ENCODE measurements at regions not wholly inside any gene's neighbourhood (a gene's known extent, or its start where the extent isn't known, plus 50 kb on each side); places are given as distances from the start of the nearest gene placed in this dataset.

DNA sequence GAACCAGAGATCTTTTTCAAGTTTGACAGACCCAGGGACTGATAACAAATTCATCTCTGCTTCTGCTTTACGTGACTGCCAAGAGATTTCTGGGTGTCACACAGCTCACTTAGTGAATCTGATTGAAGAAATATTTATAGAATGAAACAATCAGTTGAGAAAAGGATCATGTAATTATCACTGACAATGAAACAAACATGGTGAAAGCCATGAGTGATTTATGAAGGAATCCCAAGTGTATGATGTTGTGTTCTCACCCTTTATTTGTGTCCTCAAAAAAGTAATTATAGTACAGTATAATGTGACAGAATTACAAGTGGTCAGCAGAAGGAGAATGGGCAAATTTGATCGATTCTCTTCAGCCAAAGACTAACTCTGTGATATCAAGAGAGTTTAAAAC, 177.3 kb downstream of the BMP4 start:
- POLR2A ChIA-PET (ENCODE audit: partially characterized antibody), result no interaction called here
- Histone ChIP-seq H3K4me2 (ENCODE audit: insufficient read depth in 1 of 2, low read depth in 2 of 2, low read length in 2 of 2) (no peak overlapping the region), H2BK20ac (ENCODE audit: low read length) (no peak overlapping the region), H2BK5ac (ENCODE audit: low read depth, low read length) (no peak overlapping the region), H2AK5ac (ENCODE audit: low read depth, low read length) (no peak overlapping the region), H4K5ac (ENCODE audit: insufficient read length, low read depth, low read length) (no peak overlapping the region), H3K36me3 (ENCODE audit: control insufficient read depth in 2 of 4, insufficient read depth in 4 of 4, low read length in 3 of 4) (no peaks in the 10 kb centered on the region), H3K9me3 (ENCODE audit: insufficient read depth in 2 of 2, low read depth in 1 of 2, low read length in 1 of 2) (no peaks in the 10 kb centered on the region), H3K9ac (replicated peaks in 1 of 4; ENCODE audit: extremely low read depth in 1 of 4, low read depth in 3 of 4, low read length in 3 of 4) (no peak overlapping the region), H4K8ac (ENCODE audit: extremely low read depth, insufficient read depth, low read length) (no peak overlapping the region), H3K56ac (replicated peaks; ENCODE audit: insufficient read length, low read depth, low read length) (no peak overlapping the region), H2BK15ac (ENCODE audit: low read length) (no peak overlapping the region), H3K27me3 (replicated peaks in 1 of 4; ENCODE audit: control insufficient read depth in 3 of 4, extremely low read depth in 1 of 4, insufficient read depth in 3 of 4, low read length in 3 of 4) (no peaks in the 10 kb centered on the region), H3K14ac (ENCODE audit: insufficient read length) (no peak overlapping the region), H4K91ac (replicated peaks; ENCODE audit: insufficient read length, low read length) (no peak overlapping the region), H3K79me2 (ENCODE audit: control insufficient read depth in 1 of 2, insufficient read depth in 2 of 2, low read length in 2 of 2) (no peaks in the 10 kb centered on the region), H3K79me1 (ENCODE audit: low read depth, low read length) (no peaks in the 10 kb centered on the region), H3K18ac (ENCODE audit: extremely low read depth, low read length) (no peak overlapping the region), H3K23me2 (ENCODE audit: low read depth, low read length) (no peaks in the 10 kb centered on the region), H4K20me1 (replicated peaks in 1 of 2; ENCODE audit: control insufficient read depth in 1 of 2, insufficient read depth in 2 of 2, low read length in 2 of 2) (no peaks in the 10 kb centered on the region), H2BK120ac (replicated peaks; ENCODE audit: low read depth, low read length) (no peak overlapping the region), H2BK12ac (ENCODE audit: low read depth, low read length) (no peak overlapping the region), H3K4me1 (replicated peaks in 1 of 4; ENCODE audit: control insufficient read depth in 3 of 4, insufficient read depth in 4 of 4, low read length in 3 of 4) (no peaks in the 10 kb centered on the region), H3K4me3 (ENCODE audit: extremely low read depth in 1 of 4, insufficient read depth in 2 of 4, low read depth in 3 of 4, low read length in 4 of 4) (no peak overlapping the region), H3K27ac (ENCODE audit: low read depth, low read length) (no peak overlapping the region), H2AFZ (ENCODE audit: low read length) (no peak overlapping the region), H3K4ac (replicated peaks; ENCODE audit: insufficient read length, low read depth, low read length) (no peak overlapping the region), H3K23ac (ENCODE audit: insufficient read length) (no peak overlapping the region)
- FAIRE-seq (no peak), DNase-seq (ENCODE audit: low read depth in 1 of 2, low spot score in 2 of 2) (no peak)
- 97% methylated on average over 2 of the region's 2 CpGs; no CpG with 5 or more reads in 1 of the 2 experiments for WGBS, 2 experiments (ENCODE audit: extremely low coverage in 1 of 2, insufficient coverage in 1 of 2, insufficient read length in 1 of 2, insufficient replicate concordance in 2 of 2, low coverage in 1 of 2, low lambda C conversion rate in 2 of 2, missing lambda C conversion rate in 1 of 2)
- TF ChIP-seq EZH2 (IDR thresholded peaks at IDR 0.05; ENCODE audit: low read depth, low read length, severe bottlenecking) (no peak), KDM5A (IDR thresholded peaks at IDR 0.05; ENCODE audit: low read length) (no peak), RBBP5 (IDR thresholded peaks at IDR 0.05; ENCODE audit: borderline replicate concordance, low read depth, low read length) (no peak), ZNF274 (IDR thresholded peaks at IDR 0.05; ENCODE audit: borderline replicate concordance, extremely low read depth, low read length) (no peak), FOSL1 (IDR thresholded peaks at IDR 0.05; ENCODE audit: insufficient read depth, low read depth, low read length) (no peak)
- CTCF ChIA-PET (ENCODE audit: partially characterized antibody), result no interaction called here

Measured in H1 (cell line).